Loucy (cell line): ENCODE measurements at regions not wholly inside any gene's neighbourhood (a gene's known extent, or its start where the extent isn't known, plus 50 kb on each side); places are given as distances from the start of the nearest gene placed in this dataset.
A peak's percentile ranks its signal among the peaks of the same experiment; 100 is the strongest.

Experiments used
- H2AFZ ChIP-seq: fragments of 200-600 bp; sonication (generic); 2 replicates; pipeline ENCODE4 v1.6.0; 2016; ENCODE audit warnings: antibody characterized with exemption, mild to moderate bottlenecking, low read length, moderate library complexity
- H3F3A ChIP-seq: fragments of 200-600 bp; 2 replicates; pipeline ENCODE4 v1.6.0; 2016; ENCODE audit warnings: antibody characterized with exemption, low read depth, mild to moderate bottlenecking
- H3K27me3 ChIP-seq: fragments of 200-600 bp; sonication (generic); 2 replicates; pipeline ENCODE4 v1.6.1; 2014; ENCODE audit warnings: low read length, mild to moderate bottlenecking; ENCODE audit not compliant: insufficient read depth, poor library complexity, severe bottlenecking
- H3K36me3 ChIP-seq: fragments of 200-600 bp; sonication (generic); 2 replicates; pipeline ENCODE4 v1.6.1; 2016; ENCODE audit warnings: low read length; ENCODE audit not compliant: insufficient read depth
- H3K4me1 ChIP-seq: fragments of 200-600 bp; sonication (generic); 2 replicates; pipeline ENCODE4 v1.5.1; 2014; ENCODE audit warnings: low read length, mild to moderate bottlenecking; ENCODE audit not compliant: insufficient read depth, poor library complexity, severe bottlenecking
- H3K4me2 ChIP-seq: fragments of 200-600 bp; sonication (generic); 2 replicates; pipeline ENCODE4 v1.6.0; 2014; ENCODE audit warnings: antibody characterized with exemption, low read length, low read depth, mild to moderate bottlenecking; ENCODE audit not compliant: poor library complexity, severe bottlenecking
- H3K4me3 ChIP-seq: fragments of 200-600 bp; sonication (generic); 2 replicates; pipeline ENCODE4 v1.5.1; 2014; ENCODE audit warnings: low read length, mild to moderate bottlenecking, mixed read lengths; ENCODE audit not compliant: poor library complexity, severe bottlenecking
- H3K79me2 ChIP-seq: fragments of 200-600 bp; sonication (generic); 2 replicates; pipeline ENCODE4 v1.6.1; 2014; ENCODE audit warnings: low read length; ENCODE audit not compliant: insufficient read depth
- H3K9ac ChIP-seq: fragments of 200-600 bp; sonication (generic); 2 replicates; pipeline ENCODE4 v1.6.0; 2014; ENCODE audit warnings: mild to moderate bottlenecking, low read depth, low read length, moderate library complexity; ENCODE audit not compliant: poor library complexity, severe bottlenecking
- H3K9me2 ChIP-seq: fragments of 200-600 bp; sonication (generic); replicated peaks from 2 replicates; pipeline ENCODE4 v1.6.1; 2016; ENCODE audit warnings: low read depth, low read length, mixed read lengths
- H3K9me3 ChIP-seq: fragments of 200-600 bp; sonication (generic); 2 replicates; pipeline ENCODE4 v1.6.1; 2014; ENCODE audit warnings: mild to moderate bottlenecking, antibody characterized with exemption, low read length, low read depth; ENCODE audit not compliant: insufficient read depth
- H4K20me1 ChIP-seq: fragments of 200-600 bp; sonication (generic); 2 replicates; pipeline ENCODE4 v1.6.0; 2014; ENCODE audit warnings: antibody characterized with exemption, low read length, mild to moderate bottlenecking; ENCODE audit not compliant: insufficient read depth, poor library complexity, severe bottlenecking
- EZH2phosphoT487 ChIP-seq: fragments of 200-600 bp; IDR thresholded peaks from 2 replicates; pipeline ENCODE4 v1.6.1; 2018; ENCODE audit warnings: antibody characterized with exemption, mild to moderate bottlenecking, moderate library complexity, borderline replicate concordance
- TF ChIP-seq, protein P1 (sequence below): fragments of 200-600 bp; sonication (generic); conservative IDR thresholded peaks from 2 replicates; pipeline ENCODE4 v1.5.1; 2014; ENCODE audit warnings: mild to moderate bottlenecking, antibody characterized with exemption, low read length

DNA sequence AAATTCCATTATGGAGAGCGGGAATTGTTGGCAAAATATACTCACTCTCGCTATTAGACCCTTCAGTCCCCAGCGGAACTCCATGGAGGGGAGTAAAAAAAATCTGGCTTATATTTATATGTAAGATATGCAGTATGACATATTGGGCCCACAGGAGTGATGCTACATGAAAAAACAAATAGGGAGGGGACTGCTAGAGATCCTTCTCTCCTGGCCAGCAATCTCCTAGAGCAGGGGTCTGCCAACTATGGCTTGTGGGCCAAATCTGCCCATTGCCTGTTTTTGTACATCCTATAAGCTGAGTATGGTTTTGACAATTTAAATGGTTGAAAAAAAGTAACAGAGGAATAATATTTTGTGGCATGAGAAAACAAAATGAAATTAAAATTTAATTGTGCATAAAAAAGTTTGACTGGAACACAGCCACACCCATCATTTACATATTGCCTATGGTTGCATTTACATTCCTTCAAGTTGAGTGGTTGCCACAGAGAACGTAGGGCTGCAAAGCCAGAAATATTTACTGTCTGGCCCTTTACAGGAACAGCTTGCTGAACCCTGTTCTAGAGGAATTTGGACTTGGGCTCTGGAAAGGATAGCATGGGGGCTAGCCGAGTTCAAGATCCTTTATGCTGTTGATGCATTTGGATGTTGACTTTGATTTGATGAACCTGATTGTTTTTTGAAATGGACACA lies 197.3 kb upstream of the CLINT1 start:
- peaks cover 6% of the 10 kb centered on the region for H3K4me1 ChIP-seq
- no peaks in the 10 kb centered on the region for H3K27me3 ChIP-seq
- H3K9me3 ChIP-seq = no peaks in the 10 kb centered on the region
- H3K36me3 ChIP-seq = no peaks in the 10 kb centered on the region
- no peak overlapping the region for H3K9ac ChIP-seq
- no peaks in the 10 kb centered on the region for H4K20me1 ChIP-seq
- H3F3A ChIP-seq = no peaks in the 10 kb centered on the region
- TF ChIP-seq EZH2phosphoT487 = no peak
- TF ChIP-seq, protein P1, sequence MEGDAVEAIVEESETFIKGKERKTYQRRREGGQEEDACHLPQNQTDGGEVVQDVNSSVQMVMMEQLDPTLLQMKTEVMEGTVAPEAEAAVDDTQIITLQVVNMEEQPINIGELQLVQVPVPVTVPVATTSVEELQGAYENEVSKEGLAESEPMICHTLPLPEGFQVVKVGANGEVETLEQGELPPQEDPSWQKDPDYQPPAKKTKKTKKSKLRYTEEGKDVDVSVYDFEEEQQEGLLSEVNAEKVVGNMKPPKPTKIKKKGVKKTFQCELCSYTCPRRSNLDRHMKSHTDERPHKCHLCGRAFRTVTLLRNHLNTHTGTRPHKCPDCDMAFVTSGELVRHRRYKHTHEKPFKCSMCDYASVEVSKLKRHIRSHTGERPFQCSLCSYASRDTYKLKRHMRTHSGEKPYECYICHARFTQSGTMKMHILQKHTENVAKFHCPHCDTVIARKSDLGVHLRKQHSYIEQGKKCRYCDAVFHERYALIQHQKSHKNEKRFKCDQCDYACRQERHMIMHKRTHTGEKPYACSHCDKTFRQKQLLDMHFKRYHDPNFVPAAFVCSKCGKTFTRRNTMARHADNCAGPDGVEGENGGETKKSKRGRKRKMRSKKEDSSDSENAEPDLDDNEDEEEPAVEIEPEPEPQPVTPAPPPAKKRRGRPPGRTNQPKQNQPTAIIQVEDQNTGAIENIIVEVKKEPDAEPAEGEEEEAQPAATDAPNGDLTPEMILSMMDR = no peak
- H3K4me2 ChIP-seq = no peak overlapping the region
- no peaks in the 10 kb centered on the region for H3K9me2 ChIP-seq
- no peak overlapping the region for H3K4me3 ChIP-seq
- H2AFZ ChIP-seq = no peak overlapping the region
- H3K79me2 ChIP-seq = no peaks in the 10 kb centered on the region

DNA sequence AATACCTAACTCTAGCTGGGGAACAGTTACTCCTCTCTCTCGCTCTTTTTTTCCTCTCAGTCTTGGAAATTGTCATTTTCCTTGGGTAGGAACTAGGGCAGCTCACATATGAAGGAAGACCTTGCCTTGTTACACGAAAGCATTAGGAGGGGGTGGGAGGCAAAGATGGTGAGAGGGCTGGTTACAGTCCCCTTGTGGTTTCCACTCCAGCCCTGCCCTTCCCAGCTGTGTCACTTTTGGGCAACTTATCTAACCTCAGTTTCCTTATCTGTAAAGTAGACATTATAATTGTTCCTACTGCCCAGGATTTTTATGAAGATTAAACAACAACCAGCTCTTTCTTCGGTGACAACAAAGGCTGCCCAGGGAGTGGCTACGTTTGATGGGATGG lies 196.2 kb upstream of the CLINT1 start:
- peaks cover 6% of the 10 kb centered on the region for H3K4me1 ChIP-seq
- no peaks in the 10 kb centered on the region for H3F3A ChIP-seq
- no peaks in the 10 kb centered on the region for H4K20me1 ChIP-seq
- no peak overlapping the region for H3K9ac ChIP-seq
- H3K9me3 ChIP-seq = no peaks in the 10 kb centered on the region
- TF ChIP-seq, protein P1 = no peak
- TF ChIP-seq EZH2phosphoT487 = no peak
- no peak overlapping the region for H2AFZ ChIP-seq
- H3K79me2 ChIP-seq = no peaks in the 10 kb centered on the region
- H3K9me2 ChIP-seq = no peaks in the 10 kb centered on the region
- H3K4me2 ChIP-seq = peak overlapping the region; percentile 4
- no peaks in the 10 kb centered on the region for H3K27me3 ChIP-seq
- H3K4me3 ChIP-seq = no peak overlapping the region
- no peaks in the 10 kb centered on the region for H3K36me3 ChIP-seq

- TF ChIP-seq, protein P1 = no peak
- no peak for TF ChIP-seq EZH2phosphoT487
- no peaks in the 10 kb centered on the region for H3K36me3 ChIP-seq
- H3K4me2 ChIP-seq = no peak overlapping the region
- no peak overlapping the region for H3K4me3 ChIP-seq
- no peaks in the 10 kb centered on the region for H4K20me1 ChIP-seq
- H2AFZ ChIP-seq = no peak overlapping the region
- no peaks in the 10 kb centered on the region for H3K9me2 ChIP-seq
- H3K79me2 ChIP-seq = no peaks in the 10 kb centered on the region
- no peak overlapping the region for H3K9ac ChIP-seq
- no peaks in the 10 kb centered on the region for H3K27me3 ChIP-seq
- no peaks in the 10 kb centered on the region for H3F3A ChIP-seq
- H3K9me3 ChIP-seq = no peaks in the 10 kb centered on the region
- peaks cover 6% of the 10 kb centered on the region for H3K4me1 ChIP-seq
These were observed 195.5 kb upstream of the CLINT1 start for GRCh38 chr5:158054223-158055110.
